ENCODE measurements at regions not wholly inside any gene's neighbourhood (a gene's known extent, or its start where the extent isn't known, plus 50 kb on each side); places are given as distances from the start of the nearest gene placed in this dataset.
"Not testable (repeated sequence)": the region's sequence is repeated elsewhere in the genome, so short reads cannot be mapped to it uniquely, and the experiment has no call there.

DNA sequence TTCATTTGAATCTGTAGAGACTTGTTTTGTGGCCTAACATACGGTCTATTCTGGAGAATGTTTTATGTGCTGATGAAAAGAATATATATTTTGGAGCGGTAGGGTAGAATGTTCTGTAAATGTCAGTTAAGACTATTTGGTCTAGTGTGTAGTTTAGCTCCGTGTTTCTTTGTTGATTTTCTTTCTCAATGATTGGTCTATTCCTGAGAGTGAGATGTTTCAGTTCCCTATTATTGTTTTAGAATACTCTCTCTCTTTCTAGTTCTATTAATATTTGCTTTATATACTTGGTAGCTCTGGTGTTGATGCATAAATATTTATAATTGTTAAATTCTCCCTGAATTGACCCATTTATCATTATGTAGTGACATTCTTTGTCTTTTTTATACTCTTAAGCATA is 236.5 kb downstream of the GLUD2 start:
- no peak for DNase-seq (ENCODE audit: low read depth in 2 of 3, low spot score in 2 of 3)

GRCh38 chrX:121298499-121298898 is 251.1 kb downstream of the GLUD2 start:
- no peak for DNase-seq (ENCODE audit: low read depth in 2 of 3, low spot score in 2 of 3)

DNA sequence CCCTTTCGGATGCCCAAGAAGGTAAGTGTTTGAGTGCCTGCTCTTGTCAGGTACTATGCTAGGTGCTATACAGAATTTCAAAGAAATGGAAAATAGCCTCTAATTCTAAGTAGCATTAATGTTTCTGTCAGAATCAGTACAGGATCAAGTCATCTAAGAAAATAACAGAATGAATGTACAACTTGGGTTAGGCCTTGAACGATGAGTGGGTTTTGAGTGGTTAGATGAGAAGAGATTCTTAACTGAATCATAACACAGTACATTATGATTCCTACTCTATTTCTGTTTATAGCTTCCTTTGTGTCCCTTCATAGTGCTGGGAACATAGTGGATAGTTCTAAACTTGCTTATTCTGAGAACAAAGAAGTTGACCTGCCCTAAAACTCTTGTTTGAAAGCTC is 253.9 kb downstream of the GLUD2 start:
- no peak for DNase-seq (ENCODE audit: low read depth in 2 of 3, low spot score in 2 of 3)

DNA sequence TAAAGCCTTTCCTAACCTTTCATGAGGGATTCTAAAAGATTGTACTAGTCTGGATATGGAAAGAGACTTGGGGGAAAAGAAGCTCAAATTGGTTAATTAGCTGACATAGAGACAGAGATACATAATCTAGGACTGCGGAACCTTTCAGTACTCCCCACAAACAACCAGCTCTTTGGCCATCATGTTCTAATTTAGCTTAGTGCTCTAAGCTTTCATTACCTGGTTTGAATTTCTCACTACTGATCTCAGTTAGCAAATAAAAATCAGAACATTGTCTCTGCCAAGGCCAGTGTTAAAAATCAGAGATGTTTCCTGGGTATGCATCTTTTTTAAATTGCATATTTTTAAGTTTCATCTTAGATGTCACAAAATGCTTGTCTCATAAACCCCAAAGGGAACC is 254.4 kb downstream of the GLUD2 start:
- no peak for DNase-seq (ENCODE audit: low read depth in 2 of 3, low spot score in 2 of 3)

DNA sequence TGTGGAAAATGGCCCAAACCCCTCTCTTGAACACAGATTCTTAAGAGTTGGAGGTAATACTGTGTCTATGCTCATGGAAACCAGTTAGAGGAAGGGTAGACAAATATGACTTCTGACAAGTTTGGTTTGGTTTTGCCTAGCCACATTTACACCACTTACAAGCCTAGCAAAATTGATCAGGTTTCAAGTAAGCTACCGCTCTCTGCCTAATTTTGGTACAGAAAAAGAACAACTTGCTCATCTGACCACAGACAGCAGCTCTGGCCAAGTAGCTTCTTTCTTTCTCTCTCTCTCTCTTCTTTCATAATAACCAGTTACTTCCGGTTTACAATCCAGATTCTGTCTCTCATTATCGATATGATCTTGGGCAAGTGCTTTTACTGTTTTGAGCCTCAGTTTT is 260.0 kb downstream of the GLUD2 start:
- no peak for DNase-seq (ENCODE audit: low read depth in 2 of 3, low spot score in 2 of 3)

- DNase-seq (ENCODE audit: low read depth in 2 of 3, low spot score in 2 of 3), result peak in 2 of 3 donors; percentile 1 to 39
Observed at GRCh38 chrX:121308276-121308805, 260.9 kb downstream of the GLUD2 start.

DNA sequence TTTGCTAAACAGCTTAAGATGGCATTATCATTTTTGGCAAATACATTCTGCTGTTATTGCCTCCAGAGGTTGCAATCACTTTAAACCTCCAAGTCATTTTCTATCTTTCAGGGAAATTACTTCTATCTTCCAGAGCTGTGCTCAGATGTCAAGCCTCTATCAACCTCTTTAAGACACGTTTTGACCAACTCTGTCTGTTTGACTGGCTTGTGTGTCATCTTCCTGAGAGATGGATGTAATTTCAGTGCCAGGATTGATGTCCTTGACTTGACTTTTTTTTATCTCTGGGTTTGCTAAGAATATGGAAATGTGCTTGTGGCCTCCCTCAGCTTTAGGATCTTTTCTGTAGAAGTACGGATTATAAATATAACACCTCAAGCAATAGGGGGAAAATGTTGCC is 263.4 kb downstream of the GLUD2 start:
- DNase-seq (ENCODE audit: low read depth in 2 of 3, low spot score in 2 of 3), result no peak

DNA sequence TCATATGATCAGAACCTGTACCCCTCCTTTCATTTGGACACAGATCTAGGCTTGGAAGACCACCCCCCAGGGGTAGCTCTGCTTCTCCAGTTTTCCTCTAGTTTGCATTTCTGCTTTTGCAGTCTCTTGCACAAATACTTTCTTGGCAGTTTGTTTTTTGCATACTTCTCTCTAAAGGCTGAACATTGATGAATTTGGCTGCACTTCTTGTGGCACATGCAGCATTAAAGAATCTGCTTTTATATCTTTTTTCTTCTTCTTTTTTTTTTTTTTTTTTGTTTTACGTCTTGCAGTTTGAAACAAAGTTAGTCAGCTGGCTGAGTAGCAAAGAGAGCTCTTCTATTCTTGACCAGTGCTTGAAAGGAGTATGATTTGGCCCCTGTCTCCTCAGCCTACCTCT is 273.0 kb downstream of the GLUD2 start:
- no peak for DNase-seq (ENCODE audit: low read depth in 2 of 3, low spot score in 2 of 3)

DNA sequence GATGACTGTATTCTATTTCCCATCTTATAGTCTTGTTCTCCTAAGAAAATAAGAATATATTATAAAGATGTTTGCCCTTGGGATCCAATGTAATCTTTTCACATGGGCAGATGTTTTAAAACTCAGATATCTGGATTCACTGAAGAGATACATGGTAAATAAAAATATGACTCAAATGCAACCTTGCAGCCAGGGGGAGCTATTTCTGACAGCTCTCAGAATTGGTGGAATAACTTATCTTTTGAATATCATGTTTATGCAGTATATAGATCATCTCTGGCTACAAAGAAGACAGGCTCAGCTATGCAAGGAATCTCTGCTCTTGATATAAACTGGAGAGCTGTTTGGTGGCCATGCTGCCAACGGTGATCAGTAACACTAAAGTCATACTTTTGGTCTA is 274.7 kb downstream of the GLUD2 start:
- peak in 1 of 3 donors; percentile 0 for DNase-seq (ENCODE audit: low read depth in 2 of 3, low spot score in 2 of 3)

DNA sequence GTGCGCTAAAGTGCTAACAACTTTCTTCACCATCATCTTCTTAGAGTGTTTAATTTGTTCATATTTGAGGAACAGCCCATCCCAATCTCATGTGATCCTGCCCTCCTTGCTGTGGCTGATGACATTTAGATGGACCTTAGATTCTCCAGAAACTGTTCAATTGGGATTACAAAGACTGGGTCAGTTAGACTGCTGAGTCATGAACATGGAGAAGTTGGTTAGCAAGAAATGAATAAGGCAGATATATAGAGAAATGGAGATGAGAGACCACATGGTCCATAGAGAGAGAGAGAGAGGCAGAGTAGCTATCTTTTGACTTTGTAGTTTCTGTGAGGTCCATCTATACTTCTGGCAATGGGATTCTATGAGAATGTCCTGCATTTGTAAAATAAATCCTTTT is 275.9 kb downstream of the GLUD2 start:
- no peak for DNase-seq (ENCODE audit: low read depth in 2 of 3, low spot score in 2 of 3)

DNA sequence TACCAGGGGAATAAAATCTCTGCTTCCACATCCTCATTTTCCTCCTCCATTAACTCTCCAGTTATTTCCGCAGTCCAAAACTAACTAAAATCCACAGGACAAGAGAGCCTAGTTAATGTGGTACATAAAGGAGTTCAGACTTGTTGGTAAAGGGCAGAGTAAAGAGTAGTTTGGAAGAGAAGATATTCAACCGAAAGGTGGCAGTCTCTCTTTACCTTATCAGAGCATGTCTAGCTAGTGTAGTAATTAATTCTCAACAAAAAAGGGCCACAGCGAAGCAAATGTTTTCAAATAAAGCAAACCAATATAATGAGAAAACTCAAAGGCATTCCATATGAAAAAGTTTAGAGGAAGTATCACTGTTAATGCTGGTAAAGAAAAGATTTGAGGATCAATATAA is 286.5 kb downstream of the GLUD2 start:
- no peak for DNase-seq (ENCODE audit: low read depth in 2 of 3, low spot score in 2 of 3)

- DNase-seq (ENCODE audit: low read depth in 2 of 3, low spot score in 2 of 3), result no peak
Observed at GRCh38 chrX:121336831-121337421, 289.5 kb downstream of the GLUD2 start.

DNA sequence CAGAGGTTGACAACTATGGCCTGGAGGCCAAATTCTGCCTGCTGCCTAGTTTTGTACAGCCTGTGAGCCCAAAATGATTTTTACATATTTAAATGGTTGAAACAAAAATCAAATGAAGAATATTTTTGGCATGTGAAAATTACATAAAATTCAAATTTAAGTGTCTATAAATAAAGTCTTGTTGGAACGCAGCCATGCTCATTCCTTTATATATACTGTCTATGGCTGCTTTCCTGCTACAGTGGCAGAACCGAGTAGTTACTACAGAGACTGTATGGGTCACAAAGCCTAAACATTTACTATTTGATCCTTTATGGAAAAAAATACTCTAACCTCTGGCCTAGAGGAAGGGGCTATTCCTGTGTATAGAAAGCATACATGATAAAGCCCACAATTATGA is 290.4 kb downstream of the GLUD2 start:
- DNase-seq (ENCODE audit: low read depth in 2 of 3, low spot score in 2 of 3), result no peak

DNA sequence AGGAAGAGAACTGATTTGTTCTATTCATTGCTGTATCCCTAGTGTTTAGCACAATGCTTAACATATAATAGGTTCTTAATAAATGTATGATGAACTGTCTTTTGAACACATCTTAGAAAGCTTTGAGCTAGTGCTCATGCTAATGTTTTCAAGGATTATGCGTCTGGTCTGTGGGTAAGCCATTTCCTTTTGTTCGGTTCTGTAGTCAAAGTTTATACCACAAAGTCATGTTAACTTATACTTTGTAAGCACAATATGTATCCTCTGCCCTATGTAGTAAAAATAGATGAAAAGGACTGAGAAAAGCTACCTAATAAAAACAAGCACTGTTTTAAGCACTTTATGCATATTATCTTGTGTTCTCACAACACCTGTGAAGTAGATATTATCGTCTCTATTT is 301.9 kb downstream of the GLUD2 start:
- no peak for DNase-seq (ENCODE audit: low read depth in 2 of 3, low spot score in 2 of 3)

DNA sequence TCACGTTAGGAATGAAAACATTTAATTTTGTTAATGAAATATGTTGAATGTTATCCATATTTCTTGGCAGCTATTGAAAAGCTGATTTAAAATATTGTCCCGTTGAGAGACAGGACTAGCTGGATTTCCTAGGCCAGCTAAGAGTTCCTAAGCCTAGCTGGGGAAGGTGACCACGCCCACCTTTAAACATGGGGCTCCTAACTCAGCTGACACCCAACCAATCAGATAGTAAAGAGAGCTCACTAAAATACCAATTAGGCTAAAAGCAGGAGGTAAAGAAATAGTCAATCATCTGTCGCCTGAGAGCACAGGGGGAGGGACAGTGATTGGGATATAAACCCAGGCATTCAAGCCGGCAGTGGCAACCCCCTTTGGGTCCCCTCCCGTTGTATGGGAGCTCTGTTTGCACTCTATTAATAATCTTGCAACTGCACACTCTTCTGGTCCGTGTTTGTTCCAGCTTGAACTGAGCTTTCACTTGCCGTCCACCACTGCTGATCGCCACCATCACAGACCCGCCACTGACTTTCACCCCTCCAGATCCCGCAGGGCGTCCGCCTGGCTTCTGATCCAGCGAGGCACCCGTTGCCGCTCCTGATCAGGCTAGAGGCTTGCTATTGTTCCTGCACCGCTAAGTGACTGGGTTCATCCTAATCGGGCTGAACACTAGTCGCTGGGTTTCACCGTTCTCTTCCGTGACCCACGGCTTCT is 308.9 kb downstream of the GLUD2 start:
- DNase-seq (ENCODE audit: low read depth in 2 of 3, low spot score in 2 of 3), result no peak

- DNase-seq (ENCODE audit: low read depth in 2 of 3, low spot score in 2 of 3), result no peak
Observed at GRCh38 chrX:121356850-121357171, 309.4 kb downstream of the GLUD2 start.

- DNase-seq (ENCODE audit: low read depth in 2 of 3, low spot score in 2 of 3), result no peak
Observed at GRCh38 chrX:121360280-121360679, 312.9 kb downstream of the GLUD2 start.

DNA sequence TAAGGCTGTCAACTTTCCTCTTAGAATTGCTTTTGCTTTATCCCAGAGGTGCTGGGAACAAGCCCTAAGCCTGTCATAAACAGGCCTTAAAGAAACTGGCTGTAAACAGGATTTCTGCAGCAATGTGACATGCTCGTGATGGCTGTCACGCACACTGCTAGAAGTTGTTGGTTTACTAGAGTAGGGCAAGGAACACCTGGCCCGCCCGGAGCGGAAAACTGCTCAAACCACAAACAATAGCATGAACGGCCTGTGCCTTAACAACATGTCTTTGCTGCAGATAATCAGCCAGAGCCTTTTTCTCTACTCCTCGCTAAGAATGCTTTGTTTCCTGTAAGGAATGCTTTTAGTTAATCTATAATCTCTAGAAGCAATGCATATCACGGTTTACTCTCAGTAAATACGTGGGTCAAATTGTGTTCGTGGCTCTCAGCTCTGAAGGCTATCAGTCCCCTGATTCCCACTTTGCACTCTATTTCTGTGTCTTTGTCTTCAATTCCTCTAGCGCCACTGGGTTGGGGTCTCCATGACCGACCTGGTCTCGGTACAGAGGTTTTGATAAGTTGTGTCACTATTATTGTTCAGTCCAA is 318.3 kb downstream of the GLUD2 start:
- no peak for DNase-seq (ENCODE audit: low read depth in 2 of 3, low spot score in 2 of 3)

- no peak for DNase-seq (ENCODE audit: low read depth in 2 of 3, low spot score in 2 of 3)
Observed at GRCh38 chrX:121374471-121374870, 327.1 kb downstream of the GLUD2 start.

- DNase-seq (ENCODE audit: low read depth in 2 of 3, low spot score in 2 of 3), result not testable (repeated sequence)
Observed at GRCh38 chrX:121381915-121382314, 334.5 kb downstream of the GLUD2 start.

DNA sequence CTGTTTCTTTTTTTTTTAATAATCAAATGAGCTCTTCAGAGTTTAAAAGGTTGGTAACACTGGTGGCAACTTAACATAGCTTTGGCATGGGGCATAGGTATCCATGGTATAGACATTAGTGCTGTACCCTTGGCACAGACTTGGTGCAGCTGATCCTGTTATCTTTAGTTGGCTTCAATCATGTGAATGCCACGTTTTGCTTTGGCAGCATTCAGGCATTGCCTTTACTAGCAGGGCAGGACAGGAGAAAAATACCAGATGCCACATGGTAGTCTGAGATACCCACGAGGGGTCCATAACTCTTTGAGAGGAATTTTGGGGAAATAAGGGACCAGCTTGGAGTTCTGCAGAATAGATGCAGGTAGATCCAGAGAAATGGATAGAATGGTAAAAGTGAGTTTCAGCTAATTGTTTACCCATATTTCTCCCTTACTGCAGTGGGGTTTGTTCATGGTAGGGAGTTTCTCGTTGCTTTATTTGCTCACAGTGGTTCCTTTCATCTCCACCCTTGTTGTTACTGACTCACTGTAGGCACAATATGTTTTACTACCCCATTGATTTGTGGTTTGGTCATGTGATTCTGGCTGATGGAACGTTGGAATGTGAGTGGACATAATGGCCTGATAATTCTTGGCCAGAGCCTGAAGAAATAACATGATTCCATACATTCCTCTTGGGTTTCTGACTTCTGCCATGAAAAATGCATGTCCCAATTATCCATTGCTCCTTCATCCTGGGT is 342.7 kb downstream of the GLUD2 start:
- DNase-seq (ENCODE audit: low read depth in 2 of 3, low spot score in 2 of 3), result no peak

DNA sequence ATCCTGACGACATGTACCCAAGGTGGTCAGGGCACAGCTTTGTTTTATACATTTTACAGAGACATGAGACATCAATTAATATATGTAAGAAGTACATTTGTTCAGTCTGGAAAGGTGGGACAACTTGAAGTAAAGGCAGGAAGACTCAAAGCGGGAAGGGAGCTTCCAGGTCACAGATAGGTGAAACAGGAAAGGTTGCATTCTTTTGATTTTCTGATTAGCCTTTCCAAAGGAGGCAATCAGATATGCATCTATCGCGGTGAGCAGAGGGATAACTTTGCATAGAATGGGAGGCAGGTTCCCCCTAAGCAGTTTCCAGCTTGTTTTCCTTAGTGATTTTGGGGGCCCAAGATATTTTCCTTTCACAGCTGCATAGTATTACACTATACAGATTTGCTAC is 358.4 kb downstream of the GLUD2 start:
- DNase-seq (ENCODE audit: low read depth in 2 of 3, low spot score in 2 of 3), result no peak

All from hematopoietic multipotent progenitor cell (in vitro differentiated cells).